ENCODE measurements at regions not wholly inside any gene's neighbourhood (a gene's known extent, or its start where the extent isn't known, plus 50 kb on each side); places are given as distances from the start of the nearest gene placed in this dataset.
"Not testable (repeated sequence)": the region's sequence is repeated elsewhere in the genome, so short reads cannot be mapped to it uniquely, and the experiment has no call there.

GRCh38 chr6:132198896-132199295 lies 202.4 kb downstream of the MOXD1 start:
- DNase-seq (ENCODE audit: low read depth), result no peak

GRCh38 chr6:132198040-132198439 lies 203.2 kb downstream of the MOXD1 start:
- no peak for DNase-seq (ENCODE audit: low read depth)

GRCh38 chr6:132194529-132194928 lies 206.7 kb downstream of the MOXD1 start:
- DNase-seq (ENCODE audit: low read depth), result no peak

- DNase-seq (ENCODE audit: low read depth), result no peak
Observed at GRCh38 chr6:132192631-132193030, 208.6 kb downstream of the MOXD1 start.

GRCh38 chr6:132190815-132191175 lies 210.5 kb downstream of the MOXD1 start:
- DNase-seq (ENCODE audit: low read depth), result peak; percentile 46

- peak; percentile 53 for DNase-seq (ENCODE audit: low read depth)
Observed at GRCh38 chr6:132190097-132190814, 211.0 kb downstream of the MOXD1 start.

GRCh38 chr6:132188556-132189264 lies 212.6 kb downstream of the MOXD1 start:
- peak; percentile 57 for DNase-seq (ENCODE audit: low read depth)

GRCh38 chr6:132187816-132188215 lies 213.5 kb downstream of the MOXD1 start:
- DNase-seq (ENCODE audit: low read depth), result no peak

- not testable (repeated sequence) for DNase-seq (ENCODE audit: low read depth)
Observed at GRCh38 chr6:132184966-132185365, 216.3 kb downstream of the MOXD1 start.

- no peak for DNase-seq (ENCODE audit: low read depth)
Observed at GRCh38 chr6:132179955-132180354, 221.3 kb downstream of the MOXD1 start.

- DNase-seq (ENCODE audit: low read depth), result no peak
Observed at GRCh38 chr6:132174919-132175318, 223.7 kb upstream of the CCN2 start.

- DNase-seq (ENCODE audit: low read depth), result no peak
Observed at GRCh38 chr6:132168961-132169360, 217.8 kb upstream of the CCN2 start.

- no peak for DNase-seq (ENCODE audit: low read depth)
Observed at GRCh38 chr6:132167929-132168892, 217.0 kb upstream of the CCN2 start.

- DNase-seq (ENCODE audit: low read depth), result no peak
Observed at GRCh38 chr6:132166526-132167051, 215.4 kb upstream of the CCN2 start.

- DNase-seq (ENCODE audit: low read depth), result no peak
Observed at GRCh38 chr6:132165677-132166076, 214.5 kb upstream of the CCN2 start.

GRCh38 chr6:132161283-132161682 lies 210.1 kb upstream of the CCN2 start:
- no peak for DNase-seq (ENCODE audit: low read depth)

- DNase-seq (ENCODE audit: low read depth), result no peak
Observed at GRCh38 chr6:132153221-132153898, 202.2 kb upstream of the CCN2 start.

- DNase-seq (ENCODE audit: low read depth), result peak; percentile 97
Observed at GRCh38 chr6:132147530-132148011, 196.4 kb upstream of the CCN2 start.

GRCh38 chr6:132144456-132144855 lies 193.3 kb upstream of the CCN2 start:
- no peak for DNase-seq (ENCODE audit: low read depth)

GRCh38 chr6:132143258-132143657 lies 192.1 kb upstream of the CCN2 start:
- DNase-seq (ENCODE audit: low read depth), result no peak

GRCh38 chr6:132142768-132143167 lies 191.6 kb upstream of the CCN2 start:
- no peak for DNase-seq (ENCODE audit: low read depth)

- no peak for DNase-seq (ENCODE audit: low read depth)
Observed at GRCh38 chr6:132142308-132142707, 191.1 kb upstream of the CCN2 start.
